ENCODE measurements at regions not wholly inside any gene's neighbourhood (a gene's known extent, or its start where the extent isn't known, plus 50 kb on each side); places are given as distances from the start of the nearest gene placed in this dataset.

GRCh38 chr4:66628146-66628545, 917.2 kb downstream of the CENPC start:
- no peak for TF ChIP-seq CTCF (IDR thresholded peaks at IDR 0.05; ENCODE audit: partially characterized antibody, unreplicated experiment)
- H3K27ac Mint-ChIP-seq (ENCODE audit: unreplicated experiment) = no peak overlapping the region
- H3K4me1 Mint-ChIP-seq (ENCODE audit: low read depth, unreplicated experiment) = no peaks in the 10 kb centered on the region
- no peaks in the 10 kb centered on the region for H3K27me3 Mint-ChIP-seq (ENCODE audit: unreplicated experiment)
- no peaks in the 10 kb centered on the region for H3K9me3 Mint-ChIP-seq (ENCODE audit: unreplicated experiment)
- no peak for DNase-seq
- no peak overlapping the region for H3K4me3 Mint-ChIP-seq (ENCODE audit: unreplicated experiment)
- H3K36me3 Mint-ChIP-seq (ENCODE audit: unreplicated experiment) = no peaks in the 10 kb centered on the region

- DNase-seq = no peak
- Mint-ChIP-seq H3K27ac (ENCODE audit: unreplicated experiment) (no peak overlapping the region), H3K9me3 (ENCODE audit: unreplicated experiment) (no peaks in the 10 kb centered on the region), H3K36me3 (ENCODE audit: unreplicated experiment) (no peaks in the 10 kb centered on the region), H3K4me3 (ENCODE audit: unreplicated experiment) (no peak overlapping the region), H3K27me3 (ENCODE audit: unreplicated experiment) (no peaks in the 10 kb centered on the region), H3K4me1 (ENCODE audit: low read depth, unreplicated experiment) (no peaks in the 10 kb centered on the region)
- TF ChIP-seq CTCF (IDR thresholded peaks at IDR 0.05; ENCODE audit: partially characterized antibody, unreplicated experiment) = no peak
Observed at GRCh38 chr4:66625480-66625879, 919.8 kb downstream of the CENPC start.

GRCh38 chr4:66613591-66613990, 931.7 kb downstream of the CENPC start:
- no peak for TF ChIP-seq CTCF (IDR thresholded peaks at IDR 0.05; ENCODE audit: partially characterized antibody, unreplicated experiment)
- Mint-ChIP-seq H3K4me3 (ENCODE audit: unreplicated experiment) (no peak overlapping the region), H3K27ac (ENCODE audit: unreplicated experiment) (no peak overlapping the region), H3K27me3 (ENCODE audit: unreplicated experiment) (no peaks in the 10 kb centered on the region), H3K4me1 (ENCODE audit: low read depth, unreplicated experiment) (peaks cover 9% of the 10 kb centered on the region), H3K9me3 (ENCODE audit: unreplicated experiment) (peaks cover 5% of the 10 kb centered on the region), H3K36me3 (ENCODE audit: unreplicated experiment) (peaks cover 21% of the 10 kb centered on the region)
- no peak for DNase-seq

- Mint-ChIP-seq H3K4me1 (ENCODE audit: low read depth, unreplicated experiment) (peaks cover 19% of the 10 kb centered on the region), H3K9me3 (ENCODE audit: unreplicated experiment) (peaks cover under 1% of the 10 kb centered on the region), H3K27ac (ENCODE audit: unreplicated experiment) (no peak overlapping the region), H3K27me3 (ENCODE audit: unreplicated experiment) (no peaks in the 10 kb centered on the region), H3K4me3 (ENCODE audit: unreplicated experiment) (no peak overlapping the region), H3K36me3 (ENCODE audit: unreplicated experiment) (peaks cover 7% of the 10 kb centered on the region)
- TF ChIP-seq CTCF (IDR thresholded peaks at IDR 0.05; ENCODE audit: partially characterized antibody, unreplicated experiment) = no peak
- no peak for DNase-seq
Observed at GRCh38 chr4:66609014-66609413, 936.3 kb downstream of the CENPC start.

GRCh38 chr4:66606908-66607307, 936.6 kb upstream of the EPHA5 start:
- H3K36me3 Mint-ChIP-seq (ENCODE audit: unreplicated experiment) = no peaks in the 10 kb centered on the region

More at GRCh38 chr4:66606908-66607307, 936.6 kb upstream of the EPHA5 start:
- DNase-seq = no peak
- H3K4me3 Mint-ChIP-seq (ENCODE audit: unreplicated experiment) = no peak overlapping the region
- no peaks in the 10 kb centered on the region for H3K9me3 Mint-ChIP-seq (ENCODE audit: unreplicated experiment)
- H3K27me3 Mint-ChIP-seq (ENCODE audit: unreplicated experiment) = no peaks in the 10 kb centered on the region
- peaks cover 19% of the 10 kb centered on the region for H3K4me1 Mint-ChIP-seq (ENCODE audit: low read depth, unreplicated experiment)
- no peak for TF ChIP-seq CTCF (IDR thresholded peaks at IDR 0.05; ENCODE audit: partially characterized antibody, unreplicated experiment)
- peak overlapping the region; percentile 79 for H3K27ac Mint-ChIP-seq (ENCODE audit: unreplicated experiment)
